8988T (cell line): ENCODE measurements at regions not wholly inside any gene's neighbourhood (a gene's known extent, or its start where the extent isn't known, plus 50 kb on each side); places are given as distances from the start of the nearest gene placed in this dataset.

Experiments
- DNase-seq: peaks from one replicate; pipeline ENCODE4 v3.0.0; 2011

DNA sequence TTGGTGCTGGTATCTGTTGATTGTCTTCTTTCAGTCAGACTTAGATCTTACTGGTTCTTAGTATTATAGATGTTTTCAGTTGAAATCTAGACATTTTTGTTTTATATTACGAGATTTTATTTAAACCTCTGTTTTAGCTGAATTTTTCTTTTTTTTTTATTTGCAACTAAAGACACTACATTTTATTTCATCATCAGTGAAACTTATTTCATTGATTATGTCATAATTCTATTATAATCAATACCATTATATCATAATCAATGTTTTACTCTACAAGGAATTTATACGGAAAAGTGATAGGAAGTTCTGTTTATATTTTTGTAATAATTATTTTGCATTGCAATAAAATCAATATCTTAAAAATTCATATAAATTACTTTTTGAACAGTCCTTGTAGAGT, 477.4 kb upstream of the MDFIC2 start:
- no peak for DNase-seq

DNA sequence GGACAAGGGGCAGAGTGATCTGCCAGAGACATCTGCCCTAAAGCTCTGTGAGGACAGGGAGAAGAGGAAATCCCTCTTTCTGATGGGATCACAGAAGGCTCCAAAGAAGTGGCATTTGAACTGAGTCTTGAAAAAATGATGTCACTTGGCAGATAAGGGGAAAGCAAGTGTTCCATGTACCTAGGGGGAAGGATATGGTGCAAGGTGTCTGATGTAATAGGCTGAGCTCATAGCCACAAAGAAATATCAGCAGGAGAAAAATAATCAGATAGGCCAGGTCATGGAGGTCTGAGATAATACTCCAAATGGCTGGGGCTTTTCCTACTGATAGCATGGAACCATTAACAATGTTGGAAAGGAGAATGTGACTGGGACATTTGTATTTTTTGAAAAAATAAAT, 468.4 kb upstream of the MDFIC2 start:
- no peak for DNase-seq

DNA sequence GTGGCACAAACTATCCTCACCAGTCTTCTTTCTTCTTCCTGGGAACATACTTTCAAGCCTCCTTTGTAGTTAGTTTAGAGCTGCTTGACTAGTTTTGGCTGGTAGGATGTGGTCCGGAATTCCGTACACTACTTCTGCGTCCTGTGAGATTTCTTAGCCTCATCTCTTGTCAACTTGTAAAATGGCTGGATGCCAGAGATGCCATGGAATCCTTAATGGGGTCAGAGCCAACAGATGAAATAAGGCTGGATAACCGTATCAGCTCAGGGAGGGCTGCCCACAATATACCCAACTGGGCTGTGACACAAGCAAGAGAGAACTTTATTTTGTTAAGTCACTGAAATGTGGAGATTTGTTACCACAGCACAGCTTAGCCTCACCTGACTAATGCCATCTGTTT, 466.9 kb upstream of the MDFIC2 start:
- no peak for DNase-seq

DNA sequence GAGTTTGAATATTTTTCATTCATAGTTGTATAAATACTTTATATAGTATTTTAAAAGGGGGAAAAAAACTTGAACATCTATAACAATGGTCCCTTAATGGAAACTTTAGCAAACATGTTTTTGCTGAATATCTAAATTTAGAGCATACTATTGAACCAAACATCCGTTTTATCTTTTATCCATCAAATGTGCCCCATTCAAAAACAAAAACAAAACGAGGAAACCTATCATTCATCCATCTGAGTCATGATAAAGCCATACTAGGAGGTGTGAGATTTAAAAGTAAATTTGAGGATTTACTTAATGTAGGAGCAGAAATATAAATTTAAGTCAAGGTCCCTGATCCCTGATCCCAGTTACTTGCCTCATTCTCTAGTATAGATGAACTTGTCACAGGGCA, 463.6 kb upstream of the MDFIC2 start:
- no peak for DNase-seq

DNA sequence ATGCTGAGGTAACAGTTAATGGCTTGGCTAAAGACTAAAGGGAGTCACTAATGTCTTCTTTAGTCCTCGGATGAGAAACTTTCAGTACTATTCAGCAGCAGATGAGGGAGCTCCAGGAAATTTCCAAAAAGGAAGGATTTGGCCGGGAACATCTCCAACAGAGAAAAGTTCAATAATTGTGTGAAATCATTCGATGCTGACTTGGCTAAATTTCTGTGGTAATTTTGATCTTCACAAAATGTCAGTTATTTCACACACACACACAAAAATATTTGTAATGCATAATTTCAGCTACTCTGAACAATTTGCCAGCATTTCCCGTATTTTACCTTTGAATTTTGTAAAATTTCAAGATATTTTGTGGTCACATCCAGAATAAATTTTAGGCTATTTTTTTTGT, 462.8 kb upstream of the MDFIC2 start:
- no peak for DNase-seq

DNA sequence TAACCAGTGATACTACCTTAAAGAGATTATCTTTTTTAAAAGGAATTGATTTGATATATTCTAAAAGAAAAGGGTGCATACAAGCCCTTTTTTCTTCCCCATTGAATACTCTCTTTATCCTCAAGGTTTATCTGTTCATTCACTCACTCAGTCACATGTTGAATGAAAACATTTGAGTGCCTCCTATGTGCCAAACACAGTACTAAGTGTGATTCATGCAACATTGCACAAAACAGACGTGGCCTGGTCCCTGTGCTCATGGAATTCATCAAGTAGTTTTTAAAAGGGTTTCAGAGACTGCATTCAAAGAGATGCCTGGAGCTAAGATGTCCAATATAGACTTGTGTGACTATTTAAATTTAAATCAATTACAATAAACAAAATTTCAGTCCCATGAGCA, 462.2 kb upstream of the MDFIC2 start:
- DNase-seq, result no peak

DNA sequence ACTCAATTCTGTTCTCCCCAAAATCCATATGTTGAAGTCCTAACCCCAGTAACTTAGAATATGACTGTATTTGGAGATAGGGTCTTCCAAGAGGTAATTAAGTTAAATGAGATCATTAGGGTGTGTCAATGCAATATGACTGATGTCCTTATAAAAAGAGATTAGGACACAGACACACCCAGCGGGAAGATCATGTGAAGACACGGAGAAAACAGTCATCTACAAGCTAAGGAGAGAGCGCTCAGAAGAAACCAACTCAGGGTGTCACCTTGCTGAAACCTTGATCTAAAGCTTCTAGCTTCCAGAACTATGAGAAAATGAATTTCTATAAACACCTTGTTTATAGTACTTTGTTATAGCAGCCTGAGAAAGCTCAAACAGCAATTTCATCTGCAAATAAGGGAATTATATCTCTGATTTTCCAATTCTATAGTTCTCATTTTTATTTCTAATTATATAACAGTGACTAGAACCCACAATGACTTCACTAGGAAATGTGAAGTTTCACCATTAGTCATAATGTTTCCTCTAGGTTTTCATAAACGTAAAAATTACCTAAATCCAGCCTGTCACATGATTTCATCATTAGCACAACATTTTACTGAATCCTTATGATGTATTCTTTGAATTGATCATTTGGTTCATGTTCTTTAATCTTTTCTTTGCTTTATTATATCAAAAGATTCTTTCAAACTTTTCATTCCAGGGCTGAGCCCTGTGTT, 459.1 kb upstream of the MDFIC2 start:
- no peak for DNase-seq

DNA sequence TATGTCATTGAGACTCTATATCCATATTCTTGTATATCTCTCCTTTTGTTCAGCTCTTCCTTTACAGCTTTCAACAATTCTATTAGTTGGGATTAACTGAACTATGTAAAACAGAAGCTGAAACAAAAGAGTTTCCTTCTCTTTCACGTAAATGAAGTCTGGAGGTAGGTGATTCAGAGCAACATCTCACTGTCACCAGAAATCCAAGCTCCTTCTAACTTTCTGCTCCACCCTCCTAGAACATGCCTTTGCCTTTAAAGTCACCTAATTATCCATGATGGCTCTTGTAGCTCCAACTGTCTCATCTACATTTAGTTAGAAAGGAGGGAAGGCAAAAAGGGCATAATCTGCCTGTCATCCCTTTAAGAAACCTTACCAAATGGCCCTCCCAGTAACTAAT, 458.2 kb upstream of the MDFIC2 start:
- no peak for DNase-seq

DNA sequence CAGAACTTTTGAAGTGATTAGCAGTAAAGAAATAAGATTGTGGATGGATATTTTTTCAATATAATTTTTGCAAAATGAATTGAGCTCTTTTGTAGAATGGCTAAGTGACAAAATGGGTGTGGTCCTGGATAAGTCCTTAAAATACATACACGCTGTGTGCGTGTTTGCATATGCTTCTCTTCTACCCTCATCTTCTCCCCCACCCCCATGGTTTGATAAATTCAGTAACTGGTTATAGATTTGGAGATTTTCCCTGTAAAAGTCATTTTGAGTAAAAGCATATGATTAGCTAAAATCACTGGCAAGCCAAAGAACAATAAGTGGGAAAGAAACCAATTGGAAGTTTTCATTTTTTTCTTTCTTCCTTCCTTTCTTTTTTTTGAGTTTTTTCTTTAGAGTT, 453.9 kb upstream of the MDFIC2 start:
- no peak for DNase-seq

DNA sequence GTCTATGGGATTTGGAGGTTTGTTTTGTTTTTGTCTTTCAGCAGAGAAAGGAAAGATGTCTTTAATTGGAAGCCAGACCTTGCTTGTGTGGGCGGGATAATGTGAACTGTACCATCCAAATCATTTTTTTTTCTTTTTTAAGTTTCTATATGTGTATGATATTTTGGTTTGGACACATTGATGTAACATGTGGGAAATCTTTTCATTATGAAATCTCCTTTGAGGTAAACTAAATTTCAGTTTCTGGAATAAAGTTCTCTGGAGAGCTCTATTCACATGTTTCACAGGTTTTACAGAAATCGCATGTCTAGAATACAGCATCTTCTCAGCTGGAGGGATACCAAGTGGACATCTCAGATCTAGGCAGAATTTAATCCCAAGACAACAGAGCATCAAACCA, 451.5 kb upstream of the MDFIC2 start:
- DNase-seq, result no peak

DNA sequence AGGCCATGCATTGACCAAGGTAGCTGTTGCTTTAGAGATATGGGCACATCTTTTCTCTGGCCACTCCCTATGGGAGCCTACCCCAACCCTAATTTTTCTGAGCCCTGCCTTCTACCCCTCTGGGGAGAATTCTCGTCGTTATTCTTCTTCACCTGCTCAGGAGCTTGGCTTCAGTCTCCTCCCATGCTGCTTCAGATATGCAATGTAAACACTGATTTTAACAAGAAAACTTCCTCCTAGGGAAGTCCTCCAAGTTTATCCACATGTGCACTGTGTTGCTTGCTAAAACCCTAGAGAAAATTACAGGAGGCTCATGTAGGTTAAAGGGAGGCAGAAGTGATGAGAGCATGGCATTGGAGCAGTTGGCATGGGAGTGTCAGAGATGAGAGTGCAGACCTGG, 445.2 kb upstream of the MDFIC2 start:
- DNase-seq, result no peak

DNA sequence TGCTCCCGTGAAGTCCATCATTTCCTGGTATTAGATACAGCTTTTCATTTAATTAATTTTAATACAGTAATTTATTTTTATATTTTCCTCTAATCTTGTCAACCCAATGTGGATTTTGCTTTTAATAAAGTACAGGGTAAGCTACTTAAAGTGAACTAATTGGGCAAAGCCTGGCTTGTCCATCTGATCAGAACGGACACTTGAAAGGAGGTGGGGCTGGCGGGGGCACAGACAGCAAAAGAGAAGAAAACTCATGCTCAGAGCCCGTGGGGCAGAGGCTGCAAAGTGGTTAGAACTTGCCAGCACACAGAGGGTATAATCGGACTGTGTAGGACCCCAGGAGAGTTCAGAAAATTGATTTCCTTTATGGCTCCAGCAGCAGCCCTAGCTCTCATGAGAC, 443.1 kb upstream of the MDFIC2 start:
- DNase-seq, result no peak

DNA sequence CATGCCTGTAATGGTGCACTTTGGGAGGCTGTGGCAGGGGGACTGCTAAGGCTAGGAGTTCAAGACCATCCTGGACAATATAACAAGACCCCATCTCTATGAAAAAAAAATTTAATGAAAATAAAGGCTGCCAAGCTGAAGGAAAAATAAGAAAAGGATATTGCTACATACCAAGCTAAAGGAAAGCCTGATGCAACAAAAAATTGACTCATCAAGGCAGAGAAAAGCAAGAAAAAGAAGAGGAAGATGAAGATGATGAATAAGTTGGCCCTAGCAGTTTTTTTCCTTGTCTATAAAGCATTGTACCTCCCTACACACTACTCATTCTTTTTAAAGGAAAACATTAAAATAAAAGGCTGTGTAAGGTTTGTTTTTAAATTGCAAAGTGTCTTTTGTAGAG, 441.9 kb upstream of the MDFIC2 start:
- no peak for DNase-seq

DNA sequence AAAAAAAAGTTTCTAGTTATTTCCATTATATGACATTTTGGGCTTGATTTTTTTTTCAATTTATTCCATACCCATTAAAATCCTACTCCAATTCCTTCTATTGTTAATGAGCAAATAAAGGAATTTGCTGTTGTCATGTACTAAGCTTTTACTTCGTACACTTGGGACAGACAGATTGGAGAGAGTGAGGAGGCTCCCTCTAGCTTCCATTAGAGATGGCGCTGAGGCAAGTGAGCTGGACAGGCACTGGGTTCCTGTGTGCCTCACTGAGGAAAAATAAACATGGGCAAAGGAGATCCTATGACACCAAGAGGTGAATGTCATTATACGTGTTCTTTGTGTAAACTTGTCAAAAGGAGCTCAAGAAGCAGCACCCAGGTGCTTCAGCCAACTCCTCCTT, 441.1 kb upstream of the MDFIC2 start:
- DNase-seq, result no peak

DNA sequence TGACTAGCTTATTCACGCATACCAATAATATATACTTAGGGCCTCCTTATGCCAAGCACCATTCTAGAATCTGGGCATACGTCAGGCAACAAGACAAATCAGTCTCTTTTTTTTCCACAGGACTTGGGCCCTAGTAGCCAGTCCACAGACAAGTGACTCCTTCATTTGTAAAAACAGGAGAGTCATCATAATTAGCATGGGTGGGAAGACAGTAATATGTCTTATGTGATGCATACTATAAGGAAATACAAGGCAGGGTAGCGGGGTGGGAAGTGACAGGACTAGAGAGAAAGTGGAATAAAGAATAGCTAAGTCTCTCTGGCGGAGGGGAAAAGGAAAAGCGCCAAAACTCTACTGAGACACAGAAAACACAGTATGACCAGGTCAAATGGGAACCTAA, 439.6 kb upstream of the MDFIC2 start:
- no peak for DNase-seq

DNA sequence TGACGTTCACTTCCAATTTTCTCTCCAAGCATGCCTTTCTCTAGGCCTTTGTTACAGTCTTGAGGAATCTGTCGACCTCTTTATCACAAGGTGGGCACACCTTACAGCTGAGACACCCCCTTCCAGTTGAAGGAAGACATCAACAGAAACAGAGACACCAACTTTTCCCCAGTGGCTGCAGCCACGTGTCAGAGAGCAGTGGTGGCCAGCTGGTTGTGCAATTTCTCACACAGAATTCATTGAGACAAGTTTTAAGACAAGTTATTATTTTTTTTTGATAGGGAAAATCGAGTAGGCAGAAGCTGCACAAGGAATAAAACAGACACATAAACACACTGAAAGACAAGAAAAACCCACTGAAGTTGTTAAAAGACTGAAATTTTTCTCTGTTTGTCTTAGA, 436.7 kb upstream of the MDFIC2 start:
- no peak for DNase-seq

DNA sequence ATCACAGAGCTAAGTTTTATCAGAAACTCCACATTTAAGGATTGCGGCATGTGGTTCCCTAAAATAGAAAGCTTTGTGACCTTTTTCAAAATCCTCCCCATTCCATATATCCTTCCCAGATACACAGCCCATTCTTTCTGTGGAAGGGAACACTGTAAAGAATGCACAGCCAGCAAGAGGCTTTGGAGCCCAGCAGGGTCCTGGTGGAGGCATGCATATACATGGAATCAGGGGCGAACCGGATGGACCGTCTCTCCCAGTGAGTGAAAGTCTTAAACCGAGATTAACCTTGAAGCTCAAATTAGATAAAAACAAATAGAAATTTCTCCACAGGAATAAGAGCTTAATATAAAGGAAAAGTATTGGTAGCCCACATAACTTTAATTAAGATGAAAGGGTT, 436.2 kb upstream of the MDFIC2 start:
- DNase-seq, result no peak

DNA sequence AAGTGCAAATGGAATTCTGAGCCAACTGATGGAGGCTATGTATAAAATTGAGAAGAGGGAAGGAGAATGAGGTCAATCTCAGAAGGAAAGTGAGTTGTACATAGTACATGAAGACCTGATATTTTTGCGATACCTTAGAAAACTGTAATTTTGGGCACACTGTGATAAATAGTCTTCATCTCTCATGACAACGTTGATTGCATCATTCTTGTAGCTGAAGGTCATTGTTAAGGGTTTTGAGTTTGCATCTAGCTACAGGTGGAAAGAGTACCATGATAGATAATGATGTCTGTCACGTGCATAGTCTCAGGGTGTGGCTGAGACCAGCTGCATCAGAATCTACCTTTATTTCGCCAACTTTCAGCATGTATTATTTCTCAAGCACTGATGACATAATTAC, 435.4 kb upstream of the MDFIC2 start:
- DNase-seq, result no peak

DNA sequence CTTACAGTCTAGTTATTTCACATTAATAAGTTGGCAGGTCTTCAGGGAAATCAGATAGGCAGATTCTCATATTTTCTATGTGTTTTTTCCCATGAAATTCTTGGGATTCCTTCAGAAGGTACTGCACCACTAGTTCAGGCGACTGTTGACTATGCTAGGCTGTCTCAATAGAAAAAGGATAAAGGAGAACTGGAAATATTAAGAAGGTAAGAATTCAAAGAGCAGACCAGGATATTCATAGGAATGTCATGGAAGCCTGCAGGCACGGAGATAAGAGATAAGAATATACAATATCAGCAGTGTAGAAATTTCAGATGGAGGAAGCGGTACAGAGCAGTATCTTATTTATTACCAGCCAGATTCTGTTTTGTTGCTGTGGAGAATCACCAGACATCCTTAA, 432.1 kb upstream of the MDFIC2 start:
- DNase-seq, result peak; percentile 13

DNA sequence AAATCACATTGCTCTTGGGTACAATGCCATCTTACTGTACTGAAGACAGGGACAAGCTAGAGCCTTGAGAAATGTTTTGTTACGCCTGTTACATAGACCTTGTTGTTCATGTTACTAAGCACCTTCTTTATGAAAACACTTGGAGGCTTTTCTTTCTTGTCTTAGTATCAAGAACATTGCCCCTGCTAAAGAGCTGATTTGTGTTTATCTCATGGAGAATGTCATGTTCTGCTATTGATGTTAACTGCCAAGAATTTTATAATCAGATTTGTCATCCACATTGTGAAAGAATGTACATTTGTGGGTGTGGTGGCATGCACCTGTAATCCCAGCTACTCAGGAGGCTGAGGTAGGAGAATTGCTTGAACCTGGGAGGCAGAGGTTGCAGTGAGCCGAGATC, 431.3 kb upstream of the MDFIC2 start:
- no peak for DNase-seq

DNA sequence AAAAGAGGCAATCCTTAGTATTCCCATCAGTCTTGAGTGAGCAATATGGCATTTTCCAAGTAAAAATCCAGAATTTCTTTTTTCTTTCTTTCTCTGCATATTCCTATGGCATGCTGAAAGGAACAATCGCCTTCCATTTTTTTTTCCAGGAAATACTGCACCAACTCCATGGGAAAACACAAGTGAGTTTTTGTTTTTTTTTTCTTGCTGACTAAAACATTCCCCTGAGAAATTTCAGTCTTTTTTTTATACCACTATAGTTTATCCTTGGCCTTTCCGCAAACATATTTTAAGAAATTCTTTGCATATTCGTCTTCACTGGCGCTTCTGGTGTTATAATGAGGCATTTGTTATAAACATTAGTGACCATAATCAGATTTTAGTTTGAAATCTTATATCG, 429.6 kb upstream of the MDFIC2 start:
- DNase-seq, result no peak

DNA sequence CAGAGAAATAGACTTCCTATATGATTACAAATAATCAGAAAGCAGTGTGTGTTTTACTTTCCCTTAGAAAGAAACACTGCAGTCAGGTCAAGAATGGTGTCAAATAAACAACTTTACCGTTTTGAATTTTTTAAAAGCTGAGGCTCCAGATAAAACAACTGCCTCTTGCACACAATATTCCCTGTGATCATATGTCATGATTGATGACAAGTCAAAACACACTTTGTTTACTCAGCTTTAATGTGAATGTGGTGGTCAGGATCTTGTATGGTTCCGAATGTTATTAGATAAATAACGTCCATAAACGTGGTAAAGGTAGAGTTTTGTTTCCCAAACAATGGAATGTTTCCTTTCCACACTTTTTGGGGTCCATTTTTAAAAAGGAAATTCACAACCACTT, 428.4 kb upstream of the MDFIC2 start:
- DNase-seq, result no peak

DNA sequence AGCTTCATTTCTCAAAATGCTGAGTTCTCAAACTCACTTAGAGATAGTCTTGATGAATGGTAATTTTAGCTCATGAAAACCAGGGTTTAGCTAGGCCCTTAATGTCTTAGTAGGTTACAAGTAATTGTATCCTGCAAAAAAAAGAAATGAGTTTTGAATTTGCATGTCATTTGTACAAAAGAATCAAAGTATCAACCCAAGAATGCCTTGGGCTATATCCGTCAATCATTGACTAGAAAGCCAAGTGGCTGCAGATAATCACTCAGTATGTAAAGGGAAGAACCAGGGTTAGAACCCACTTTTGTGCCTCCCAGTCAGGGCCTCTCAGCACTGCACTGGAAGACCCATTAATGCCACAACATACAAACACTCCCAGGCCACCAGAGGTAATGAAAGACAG, 427.6 kb upstream of the MDFIC2 start:
- no peak for DNase-seq

DNA sequence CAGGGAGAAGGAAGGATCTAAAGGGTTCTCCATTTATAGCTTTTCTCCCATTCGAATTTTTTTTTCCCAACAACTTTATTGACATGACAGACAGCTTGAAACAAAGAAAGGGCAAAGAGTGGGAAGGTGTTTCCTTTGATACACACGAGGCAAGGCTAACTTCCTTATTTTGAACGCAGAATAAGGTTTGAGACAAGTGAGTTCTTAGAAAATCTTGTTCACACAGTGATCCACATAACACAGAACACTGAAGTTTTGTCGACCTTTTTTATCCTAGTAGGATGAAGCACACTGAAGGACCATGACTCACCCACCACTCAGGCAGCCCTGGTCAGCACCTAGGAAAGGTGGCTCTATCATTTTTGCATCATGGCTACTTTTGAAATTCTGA, 425.8 kb upstream of the MDFIC2 start:
- no peak for DNase-seq

DNA sequence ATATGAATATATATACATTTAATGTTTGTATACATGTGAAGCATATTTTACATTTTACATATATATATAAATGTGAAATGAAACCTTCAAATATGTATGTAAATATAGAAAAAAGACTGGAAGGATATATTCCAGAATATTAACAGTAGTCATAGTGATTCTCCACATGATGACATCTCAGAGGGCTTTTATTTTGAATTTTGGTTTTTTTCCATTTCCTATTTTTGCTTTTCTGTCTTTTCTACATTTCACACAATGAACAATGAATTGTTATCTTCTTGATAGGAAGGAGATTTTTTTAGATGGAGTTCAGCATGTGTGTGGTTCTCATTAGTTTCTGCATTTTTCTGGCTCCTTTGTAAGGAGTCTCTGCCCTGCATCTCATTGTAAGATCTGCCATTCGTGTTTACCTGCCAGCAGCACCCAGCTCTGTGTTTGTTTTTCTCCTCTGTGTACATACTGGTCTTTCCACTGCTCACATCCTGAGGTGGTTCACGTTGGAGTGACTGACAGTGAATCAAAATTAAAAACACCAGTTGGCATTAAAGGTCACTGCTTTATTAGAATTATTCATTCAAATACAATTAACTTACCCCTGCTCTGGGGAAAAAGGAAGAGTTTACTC, 425.3 kb upstream of the MDFIC2 start:
- DNase-seq, result no peak
